Embryonic facial prominence (tissue), 1 donor: ENCODE measurements at regions not wholly inside any gene's neighbourhood (a gene's known extent, or its start where the extent isn't known, plus 50 kb on each side); places are given as distances from the start of the nearest gene placed in this dataset.
"Not testable (repeated sequence)": the region's sequence is repeated elsewhere in the genome, so short reads cannot be mapped to it uniquely, and the experiment has no call there.

Experiments
- DNase-seq: peaks from one replicate; pipeline ENCODE4 v3.0.0-alpha.2; 2016; ENCODE audit errors: extremely low spot score

DNA sequence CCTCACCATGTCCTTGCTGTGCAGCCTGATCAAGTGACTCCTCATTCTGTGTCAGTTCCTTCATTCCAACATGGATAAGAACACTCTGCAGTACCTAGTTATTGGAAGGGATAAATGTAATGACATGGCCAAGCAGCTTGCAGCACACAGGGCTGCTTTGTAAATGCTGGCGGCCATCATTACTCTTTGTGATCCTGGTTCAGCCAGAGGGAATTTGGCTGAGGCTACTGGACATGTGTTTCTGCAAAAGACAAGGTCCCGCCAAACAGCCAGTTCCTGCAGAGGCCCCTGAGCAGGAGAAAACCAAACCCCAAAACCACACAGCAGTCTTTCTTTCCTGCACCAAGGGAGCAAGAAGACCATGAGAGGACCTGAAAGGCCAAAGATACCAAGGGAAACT is 495.8 kb downstream of the AJAP1 start:
- no peak for DNase-seq

GRCh38 chr1:5147806-5148205 is 493.4 kb downstream of the AJAP1 start:
- DNase-seq, result no peak

DNA sequence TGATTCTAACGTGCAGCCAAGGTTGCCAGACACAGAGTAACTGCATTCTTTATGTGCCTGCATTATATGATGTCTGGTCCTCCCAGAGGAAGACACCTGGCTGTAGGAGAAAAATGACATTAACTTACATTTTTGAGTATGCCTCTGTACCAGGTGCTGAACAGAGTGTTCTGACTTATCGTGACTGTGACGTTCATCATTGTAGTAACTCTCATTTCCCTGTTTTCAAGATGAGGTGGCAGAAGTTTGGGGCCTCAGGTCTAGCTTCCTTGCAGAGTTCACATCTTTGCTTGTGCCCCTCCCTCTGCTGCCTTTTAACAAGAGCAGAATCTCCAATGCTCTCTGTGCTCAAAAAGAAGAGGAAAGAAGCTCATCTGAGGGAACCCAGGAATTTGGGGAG is 488.0 kb downstream of the AJAP1 start:
- no peak for DNase-seq

GRCh38 chr1:5141750-5142149 is 487.3 kb downstream of the AJAP1 start:
- no peak for DNase-seq

DNA sequence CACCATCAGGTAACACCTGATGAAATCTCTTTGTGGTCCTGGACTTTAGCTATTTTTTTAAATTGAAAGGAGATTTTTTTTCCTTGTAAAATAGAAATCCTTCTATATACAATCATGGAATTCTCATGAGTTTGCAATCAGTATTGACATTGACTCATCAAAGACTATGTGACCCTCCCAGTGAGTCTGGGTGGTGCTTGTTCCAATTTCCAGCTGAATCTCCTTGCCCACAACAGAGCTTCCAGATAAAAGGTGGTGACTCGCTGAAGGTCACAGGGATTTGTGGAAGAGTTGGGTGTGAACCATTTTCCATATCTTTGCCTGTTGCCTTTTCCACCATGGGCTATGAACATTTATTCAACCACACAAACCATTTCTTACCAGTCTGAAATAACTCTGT is 486.6 kb downstream of the AJAP1 start:
- no peak for DNase-seq

- no peak for DNase-seq
These were observed 485.7 kb downstream of the AJAP1 start for GRCh38 chr1:5140136-5140535.

GRCh38 chr1:5129746-5130355 is 475.4 kb downstream of the AJAP1 start:
- no peak for DNase-seq

DNA sequence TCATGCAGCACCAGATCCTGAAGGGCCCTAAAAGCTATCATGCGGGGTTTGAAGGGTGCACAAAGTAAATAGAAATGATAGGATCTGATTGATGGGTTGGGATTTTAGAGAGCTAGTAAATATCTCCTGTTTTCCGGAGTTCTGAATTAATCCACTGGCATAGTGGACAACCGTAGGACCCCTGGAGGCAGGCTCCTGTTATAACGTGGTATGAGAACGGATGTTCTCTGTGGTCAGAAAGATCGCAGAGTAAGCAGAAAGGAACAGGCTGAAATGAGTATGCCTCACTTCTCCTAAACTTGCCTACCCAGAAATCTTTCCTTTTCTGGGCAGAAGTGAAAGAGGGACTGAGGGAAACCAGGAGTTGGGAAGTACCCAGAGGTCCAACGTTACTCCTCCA is 470.8 kb downstream of the AJAP1 start:
- no peak for DNase-seq

- DNase-seq, result no peak
These were observed 466.1 kb downstream of the AJAP1 start for GRCh38 chr1:5120559-5120958.

- no peak for DNase-seq
These were observed 465.2 kb downstream of the AJAP1 start for GRCh38 chr1:5119366-5120234.

DNA sequence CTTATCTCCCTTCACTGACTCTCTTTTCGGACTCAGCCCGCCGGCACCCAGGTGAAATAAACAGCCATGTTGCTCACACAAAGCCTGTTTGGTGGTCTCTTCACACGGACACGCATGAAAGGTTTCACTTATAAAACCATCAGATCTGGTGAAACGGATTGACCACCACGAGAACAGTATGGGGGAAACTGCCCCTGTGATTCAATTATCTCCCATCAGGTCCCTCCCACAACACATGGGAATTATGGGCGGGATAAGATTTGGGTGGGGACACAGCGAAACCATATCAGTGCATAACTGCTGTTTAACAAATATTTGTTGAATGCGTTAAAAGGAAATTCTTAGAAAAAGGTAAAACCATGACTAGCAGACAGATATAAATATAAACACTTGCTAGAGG is 464.4 kb downstream of the AJAP1 start:
- DNase-seq, result not testable (repeated sequence)

DNA sequence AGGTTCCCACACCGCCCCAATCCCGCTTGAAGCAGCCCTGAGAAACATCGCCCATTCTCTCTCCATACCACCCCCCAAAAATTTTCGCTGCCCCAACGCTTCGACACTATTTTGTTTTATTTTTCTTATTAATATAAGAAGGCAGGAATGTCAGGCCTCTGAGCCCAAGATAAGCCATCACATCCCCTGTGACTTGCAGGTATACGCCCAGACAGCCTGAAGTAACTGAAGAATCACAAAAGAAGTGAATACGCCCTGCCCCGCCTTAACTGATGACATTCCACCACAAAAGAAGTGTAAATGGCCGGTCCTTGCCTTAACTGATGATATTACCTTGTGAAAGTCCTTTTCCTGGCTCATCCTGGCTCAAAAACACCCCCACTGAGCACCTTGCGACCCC is 463.9 kb downstream of the AJAP1 start:
- not testable (repeated sequence) for DNase-seq

GRCh38 chr1:5111581-5111980 is 457.2 kb downstream of the AJAP1 start:
- no peak for DNase-seq

GRCh38 chr1:5110508-5110907 is 456.1 kb downstream of the AJAP1 start:
- no peak for DNase-seq

- no peak for DNase-seq
These were observed 455.2 kb downstream of the AJAP1 start for GRCh38 chr1:5109633-5110032.

DNA sequence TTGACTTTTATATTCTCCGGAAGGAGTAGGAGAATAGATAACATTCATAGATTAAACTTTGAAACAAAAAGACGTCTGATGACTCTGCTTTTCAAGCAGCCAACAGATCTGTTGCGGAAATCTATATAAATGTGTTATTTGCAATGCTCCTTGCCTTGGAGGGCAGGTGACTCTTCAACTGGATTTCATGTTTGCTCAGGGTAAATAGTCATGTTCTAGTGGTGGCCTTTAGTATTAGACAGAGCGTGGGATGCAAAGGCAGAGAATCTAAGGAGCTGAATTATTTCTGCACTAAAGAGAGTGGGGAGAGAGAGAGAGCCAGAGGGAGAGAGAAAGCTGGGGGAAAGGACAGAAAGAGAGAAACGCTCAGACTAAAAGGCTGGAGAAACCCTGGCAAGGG is 454.3 kb downstream of the AJAP1 start:
- DNase-seq, result no peak

GRCh38 chr1:5105744-5106143 is 451.3 kb downstream of the AJAP1 start:
- DNase-seq, result no peak

GRCh38 chr1:5099558-5099957 is 445.1 kb downstream of the AJAP1 start:
- no peak for DNase-seq

- no peak for DNase-seq
These were observed 444.6 kb downstream of the AJAP1 start for GRCh38 chr1:5098981-5099385.

DNA sequence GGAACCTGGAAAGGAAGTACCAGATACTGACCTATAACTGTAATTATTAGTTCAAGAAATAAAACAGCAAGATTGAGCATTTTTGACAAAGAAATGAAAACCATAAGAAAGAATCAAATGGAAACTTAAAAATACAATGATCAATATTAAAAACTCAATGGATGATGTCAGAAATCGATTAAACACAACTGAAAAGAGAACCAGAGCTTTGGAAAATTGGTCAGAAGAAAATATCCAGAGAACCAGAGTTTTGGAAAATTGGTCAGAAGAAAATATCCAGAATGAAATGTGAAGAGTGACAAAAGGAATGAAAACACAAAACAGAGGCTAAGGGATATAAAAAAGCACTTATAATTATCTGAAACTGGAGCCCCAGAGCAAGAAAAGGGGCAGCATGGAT is 438.6 kb downstream of the AJAP1 start:
- no peak for DNase-seq

DNA sequence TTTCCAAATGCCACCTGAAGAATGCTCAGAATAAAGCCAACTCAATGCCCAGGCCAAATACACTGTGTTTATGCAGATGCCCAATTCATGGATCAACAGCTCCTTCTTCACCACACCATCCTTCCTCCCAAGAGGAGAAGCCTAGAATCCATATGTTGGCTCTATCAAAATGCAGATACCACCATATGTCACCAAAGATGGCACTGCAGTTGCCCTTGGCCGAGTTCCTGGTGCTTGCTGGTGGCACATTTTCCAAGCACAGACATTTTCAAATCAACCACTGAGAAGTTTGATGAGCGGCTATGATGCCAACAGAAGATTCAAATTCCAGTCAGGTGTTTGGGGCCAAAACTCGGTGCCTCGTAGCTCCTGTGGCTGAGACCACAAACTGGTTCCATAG is 430.3 kb downstream of the AJAP1 start:
- no peak for DNase-seq

DNA sequence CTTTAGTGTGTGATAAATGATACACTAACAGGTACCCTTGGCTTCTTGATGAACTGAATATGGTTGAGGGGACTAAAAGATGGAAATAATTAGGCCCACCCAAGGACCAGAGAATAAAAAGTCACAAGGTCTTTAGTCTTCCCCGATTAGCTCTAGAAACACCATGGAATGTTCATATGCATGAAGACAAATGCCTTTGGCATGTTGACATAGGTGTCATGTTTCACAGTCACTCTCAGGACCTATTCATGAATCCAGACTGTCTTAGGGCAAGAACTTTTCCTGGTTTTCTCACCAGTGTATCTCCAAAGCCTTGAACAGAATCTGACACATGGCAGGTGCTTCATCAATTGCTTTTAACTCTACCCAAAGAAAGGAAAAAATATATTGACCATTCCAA is 412.8 kb downstream of the AJAP1 start:
- no peak for DNase-seq

DNA sequence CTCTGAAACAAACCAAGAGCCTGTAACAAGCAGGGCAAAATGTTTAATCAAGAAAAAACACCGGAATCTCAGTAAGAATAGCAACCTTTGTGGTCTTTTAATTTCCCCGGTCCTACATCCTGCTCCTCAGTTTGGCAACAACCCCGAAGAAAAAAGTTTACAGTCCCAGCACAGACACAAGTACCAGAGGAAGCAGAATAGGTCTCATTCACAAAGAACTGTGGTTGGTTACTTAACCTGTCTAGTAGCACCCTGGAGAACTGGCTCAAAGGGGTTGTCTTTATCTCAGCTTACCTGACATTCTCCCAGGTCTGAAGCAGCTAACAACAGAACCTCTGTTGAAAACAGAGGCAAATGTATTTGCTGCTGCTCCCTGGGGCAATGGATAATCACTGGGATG is 399.3 kb downstream of the AJAP1 start:
- no peak for DNase-seq

DNA sequence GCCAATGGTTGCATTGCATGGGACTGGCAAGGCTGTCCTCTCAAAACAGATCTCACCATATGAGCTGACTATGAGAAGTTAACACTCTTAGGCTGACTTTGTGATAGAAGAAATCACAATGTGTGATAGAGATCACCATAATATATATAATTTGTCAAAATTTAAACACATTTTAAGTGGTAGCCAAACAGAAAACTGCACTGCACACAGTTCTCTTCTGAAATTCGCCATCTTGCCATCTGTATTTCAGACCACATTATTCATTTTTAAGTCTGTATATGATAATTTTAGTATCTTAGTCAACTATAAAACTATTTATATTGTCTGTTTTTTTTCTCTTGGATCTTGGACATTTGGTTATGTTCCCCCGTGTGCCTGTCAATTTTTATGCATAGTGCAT is 374.7 kb downstream of the AJAP1 start:
- no peak for DNase-seq
